ENCODE measurements at regions not wholly inside any gene's neighbourhood (a gene's known extent, or its start where the extent isn't known, plus 50 kb on each side); places are given as distances from the start of the nearest gene placed in this dataset.

DNA sequence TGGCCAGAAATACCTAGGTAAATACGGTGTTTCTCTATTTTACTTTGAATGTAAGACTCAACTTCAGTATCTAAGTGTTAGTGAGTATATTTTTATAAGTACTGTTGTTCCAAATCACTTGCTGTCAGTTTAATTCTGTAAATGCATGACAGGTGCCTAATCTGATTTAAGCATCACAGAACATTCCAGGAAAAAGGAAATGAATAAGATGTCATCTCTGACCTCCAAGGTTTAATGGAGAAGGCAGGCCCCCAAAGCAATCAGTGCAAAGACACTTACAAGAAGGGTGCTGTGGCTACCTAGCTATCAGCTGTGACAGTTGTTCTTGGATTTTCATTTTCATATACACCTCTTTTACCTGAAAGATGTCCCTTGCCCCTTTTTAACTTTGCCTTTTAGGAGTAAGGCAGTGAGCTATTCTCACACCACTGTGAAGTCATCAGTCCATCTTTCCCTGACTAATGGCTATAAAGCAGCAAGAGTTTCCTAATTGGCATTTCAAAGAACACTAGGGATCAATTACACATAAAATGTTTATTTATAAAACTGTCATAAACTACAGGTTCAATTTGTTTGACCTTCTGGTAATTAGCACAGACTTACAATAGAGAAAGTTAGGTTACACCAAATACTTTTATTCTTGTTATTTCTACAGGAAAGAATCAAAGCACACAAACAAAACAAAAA is 427.6 kb downstream of the SPRY2 start:
- Histone ChIP-seq H3K27me3 (ENCODE audit: insufficient read depth) (no peaks in the 10 kb centered on the region), H4K20me1 (replicated peaks; ENCODE audit: insufficient read depth) (no peaks in the 10 kb centered on the region), H3K4me1 (ENCODE audit: insufficient read depth) (peaks cover 8% of the 10 kb centered on the region), H3K36me3 (ENCODE audit: insufficient read depth) (no peaks in the 10 kb centered on the region), H3K9me2 (ENCODE audit: insufficient read depth) (no peaks in the 10 kb centered on the region), H3K79me2 (replicated peaks; ENCODE audit: insufficient read depth) (no peaks in the 10 kb centered on the region), H3K27ac (ENCODE audit: low read depth) (no peak overlapping the region), H3K4me2 (0 out of 2 replicates have a peak overlapping the region, but pooled peaks have one; percentile 24), H2AFZ (no peak overlapping the region), H3F3A (replicated peaks; ENCODE audit: low read depth) (no peaks in the 10 kb centered on the region), H3K4me3 (no peak overlapping the region)
- DNase-seq (ENCODE audit: low spot score), result no peak
- ATAC-seq, result no peak
- H3K27me3 Mint-ChIP-seq (ENCODE audit: insufficient read depth, low read depth, poor library complexity), result no peaks in the 10 kb centered on the region
- H3K9me3 Mint-ChIP-seq, result no peaks in the 10 kb centered on the region; the same call in 2 of the 3 replicates
- H3K4me3 Mint-ChIP-seq, result no peak overlapping the region
- TF ChIP-seq EZH2 (IDR thresholded peaks at IDR 0.05; ENCODE audit: low read depth, unreplicated experiment) (no peak), NANOG (IDR thresholded peaks at IDR 0.05; ENCODE audit: borderline replicate concordance) (no peak), STAT1 (IDR thresholded peaks at IDR 0.05; ENCODE audit: unreplicated experiment) (no peak), CREB1 (CRISPR knock-in tag; IDR thresholded peaks at IDR 0.05; ENCODE audit: low read depth) (no peak), POLR2AphosphoS5 (IDR thresholded peaks at IDR 0.05; ENCODE audit: low read depth) (no peak), ZNF331 (CRISPR knock-in tag; IDR thresholded peaks at IDR 0.05; ENCODE audit: low read depth) (no peak), ZNF114 (CRISPR knock-in tag; IDR thresholded peaks at IDR 0.05) (no peak), EZH2phosphoT487 (IDR thresholded peaks at IDR 0.05; ENCODE audit: unreplicated experiment) (no peak), JUNB (IDR thresholded peaks at IDR 0.05; ENCODE audit: unreplicated experiment) (no peak)
- TF ChIP-seq, protein P1, sequence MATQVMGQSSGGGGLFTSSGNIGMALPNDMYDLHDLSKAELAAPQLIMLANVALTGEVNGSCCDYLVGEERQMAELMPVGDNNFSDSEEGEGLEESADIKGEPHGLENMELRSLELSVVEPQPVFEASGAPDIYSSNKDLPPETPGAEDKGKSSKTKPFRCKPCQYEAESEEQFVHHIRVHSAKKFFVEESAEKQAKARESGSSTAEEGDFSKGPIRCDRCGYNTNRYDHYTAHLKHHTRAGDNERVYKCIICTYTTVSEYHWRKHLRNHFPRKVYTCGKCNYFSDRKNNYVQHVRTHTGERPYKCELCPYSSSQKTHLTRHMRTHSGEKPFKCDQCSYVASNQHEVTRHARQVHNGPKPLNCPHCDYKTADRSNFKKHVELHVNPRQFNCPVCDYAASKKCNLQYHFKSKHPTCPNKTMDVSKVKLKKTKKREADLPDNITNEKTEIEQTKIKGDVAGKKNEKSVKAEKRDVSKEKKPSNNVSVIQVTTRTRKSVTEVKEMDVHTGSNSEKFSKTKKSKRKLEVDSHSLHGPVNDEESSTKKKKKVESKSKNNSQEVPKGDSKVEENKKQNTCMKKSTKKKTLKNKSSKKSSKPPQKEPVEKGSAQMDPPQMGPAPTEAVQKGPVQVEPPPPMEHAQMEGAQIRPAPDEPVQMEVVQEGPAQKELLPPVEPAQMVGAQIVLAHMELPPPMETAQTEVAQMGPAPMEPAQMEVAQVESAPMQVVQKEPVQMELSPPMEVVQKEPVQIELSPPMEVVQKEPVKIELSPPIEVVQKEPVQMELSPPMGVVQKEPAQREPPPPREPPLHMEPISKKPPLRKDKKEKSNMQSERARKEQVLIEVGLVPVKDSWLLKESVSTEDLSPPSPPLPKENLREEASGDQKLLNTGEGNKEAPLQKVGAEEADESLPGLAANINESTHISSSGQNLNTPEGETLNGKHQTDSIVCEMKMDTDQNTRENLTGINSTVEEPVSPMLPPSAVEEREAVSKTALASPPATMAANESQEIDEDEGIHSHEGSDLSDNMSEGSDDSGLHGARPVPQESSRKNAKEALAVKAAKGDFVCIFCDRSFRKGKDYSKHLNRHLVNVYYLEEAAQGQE (IDR thresholded peaks at IDR 0.05; ENCODE audit: unreplicated experiment), result no peak
- TF ChIP-seq, protein P2, sequence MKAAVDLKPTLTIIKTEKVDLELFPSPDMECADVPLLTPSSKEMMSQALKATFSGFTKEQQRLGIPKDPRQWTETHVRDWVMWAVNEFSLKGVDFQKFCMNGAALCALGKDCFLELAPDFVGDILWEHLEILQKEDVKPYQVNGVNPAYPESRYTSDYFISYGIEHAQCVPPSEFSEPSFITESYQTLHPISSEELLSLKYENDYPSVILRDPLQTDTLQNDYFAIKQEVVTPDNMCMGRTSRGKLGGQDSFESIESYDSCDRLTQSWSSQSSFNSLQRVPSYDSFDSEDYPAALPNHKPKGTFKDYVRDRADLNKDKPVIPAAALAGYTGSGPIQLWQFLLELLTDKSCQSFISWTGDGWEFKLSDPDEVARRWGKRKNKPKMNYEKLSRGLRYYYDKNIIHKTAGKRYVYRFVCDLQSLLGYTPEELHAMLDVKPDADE (IDR thresholded peaks at IDR 0.05), result no peak
- TF ChIP-seq, protein P3, sequence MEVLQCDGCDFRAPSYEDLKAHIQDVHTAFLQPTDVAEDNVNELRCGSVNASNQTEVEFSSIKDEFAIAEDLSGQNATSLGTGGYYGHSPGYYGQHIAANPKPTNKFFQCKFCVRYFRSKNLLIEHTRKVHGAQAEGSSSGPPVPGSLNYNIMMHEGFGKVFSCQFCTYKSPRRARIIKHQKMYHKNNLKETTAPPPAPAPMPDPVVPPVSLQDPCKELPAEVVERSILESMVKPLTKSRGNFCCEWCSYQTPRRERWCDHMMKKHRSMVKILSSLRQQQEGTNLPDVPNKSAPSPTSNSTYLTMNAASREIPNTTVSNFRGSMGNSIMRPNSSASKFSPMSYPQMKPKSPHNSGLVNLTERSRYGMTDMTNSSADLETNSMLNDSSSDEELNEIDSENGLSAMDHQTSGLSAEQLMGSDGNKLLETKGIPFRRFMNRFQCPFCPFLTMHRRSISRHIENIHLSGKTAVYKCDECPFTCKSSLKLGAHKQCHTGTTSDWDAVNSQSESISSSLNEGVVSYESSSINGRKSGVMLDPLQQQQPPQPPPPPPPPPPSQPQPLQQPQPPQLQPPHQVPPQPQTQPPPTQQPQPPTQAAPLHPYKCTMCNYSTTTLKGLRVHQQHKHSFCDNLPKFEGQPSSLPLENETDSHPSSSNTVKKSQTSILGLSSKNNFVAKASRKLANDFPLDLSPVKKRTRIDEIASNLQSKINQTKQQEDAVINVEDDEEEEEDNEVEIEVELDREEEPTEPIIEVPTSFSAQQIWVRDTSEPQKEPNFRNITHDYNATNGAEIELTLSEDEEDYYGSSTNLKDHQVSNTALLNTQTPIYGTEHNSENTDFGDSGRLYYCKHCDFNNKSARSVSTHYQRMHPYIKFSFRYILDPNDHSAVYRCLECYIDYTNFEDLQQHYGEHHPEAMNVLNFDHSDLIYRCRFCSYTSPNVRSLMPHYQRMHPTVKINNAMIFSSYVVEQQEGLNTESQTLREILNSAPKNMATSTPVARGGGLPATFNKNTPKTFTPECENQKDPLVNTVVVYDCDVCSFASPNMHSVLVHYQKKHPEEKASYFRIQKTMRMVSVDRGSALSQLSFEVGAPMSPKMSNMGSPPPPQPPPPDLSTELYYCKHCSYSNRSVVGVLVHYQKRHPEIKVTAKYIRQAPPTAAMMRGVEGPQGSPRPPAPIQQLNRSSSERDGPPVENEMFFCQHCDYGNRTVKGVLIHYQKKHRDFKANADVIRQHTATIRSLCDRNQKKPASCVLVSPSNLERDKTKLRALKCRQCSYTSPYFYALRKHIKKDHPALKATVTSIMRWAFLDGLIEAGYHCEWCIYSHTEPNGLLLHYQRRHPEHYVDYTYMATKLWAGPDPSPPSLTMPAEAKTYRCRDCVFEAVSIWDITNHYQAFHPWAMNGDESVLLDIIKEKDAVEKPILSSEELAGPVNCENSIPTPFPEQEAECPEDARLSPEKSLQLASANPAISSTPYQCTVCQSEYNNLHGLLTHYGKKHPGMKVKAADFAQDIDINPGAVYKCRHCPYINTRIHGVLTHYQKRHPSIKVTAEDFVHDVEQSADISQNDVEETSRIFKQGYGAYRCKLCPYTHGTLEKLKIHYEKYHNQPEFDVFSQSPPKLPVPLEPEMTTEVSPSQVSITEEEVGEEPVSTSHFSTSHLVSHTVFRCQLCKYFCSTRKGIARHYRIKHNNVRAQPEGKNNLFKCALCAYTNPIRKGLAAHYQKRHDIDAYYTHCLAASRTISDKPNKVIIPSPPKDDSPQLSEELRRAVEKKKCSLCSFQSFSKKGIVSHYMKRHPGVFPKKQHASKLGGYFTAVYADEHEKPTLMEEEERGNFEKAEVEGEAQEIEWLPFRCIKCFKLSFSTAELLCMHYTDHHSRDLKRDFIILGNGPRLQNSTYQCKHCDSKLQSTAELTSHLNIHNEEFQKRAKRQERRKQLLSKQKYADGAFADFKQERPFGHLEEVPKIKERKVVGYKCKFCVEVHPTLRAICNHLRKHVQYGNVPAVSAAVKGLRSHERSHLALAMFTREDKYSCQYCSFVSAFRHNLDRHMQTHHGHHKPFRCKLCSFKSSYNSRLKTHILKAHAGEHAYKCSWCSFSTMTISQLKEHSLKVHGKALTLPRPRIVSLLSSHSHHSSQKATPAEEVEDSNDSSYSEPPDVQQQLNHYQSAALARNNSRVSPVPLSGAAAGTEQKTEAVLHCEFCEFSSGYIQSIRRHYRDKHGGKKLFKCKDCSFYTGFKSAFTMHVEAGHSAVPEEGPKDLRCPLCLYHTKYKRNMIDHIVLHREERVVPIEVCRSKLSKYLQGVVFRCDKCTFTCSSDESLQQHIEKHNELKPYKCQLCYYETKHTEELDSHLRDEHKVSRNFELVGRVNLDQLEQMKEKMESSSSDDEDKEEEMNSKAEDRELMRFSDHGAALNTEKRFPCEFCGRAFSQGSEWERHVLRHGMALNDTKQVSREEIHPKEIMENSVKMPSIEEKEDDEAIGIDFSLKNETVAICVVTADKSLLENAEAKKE (CRISPR knock-in tag; IDR thresholded peaks at IDR 0.05), result no peak
- TF ChIP-seq, protein P4, sequence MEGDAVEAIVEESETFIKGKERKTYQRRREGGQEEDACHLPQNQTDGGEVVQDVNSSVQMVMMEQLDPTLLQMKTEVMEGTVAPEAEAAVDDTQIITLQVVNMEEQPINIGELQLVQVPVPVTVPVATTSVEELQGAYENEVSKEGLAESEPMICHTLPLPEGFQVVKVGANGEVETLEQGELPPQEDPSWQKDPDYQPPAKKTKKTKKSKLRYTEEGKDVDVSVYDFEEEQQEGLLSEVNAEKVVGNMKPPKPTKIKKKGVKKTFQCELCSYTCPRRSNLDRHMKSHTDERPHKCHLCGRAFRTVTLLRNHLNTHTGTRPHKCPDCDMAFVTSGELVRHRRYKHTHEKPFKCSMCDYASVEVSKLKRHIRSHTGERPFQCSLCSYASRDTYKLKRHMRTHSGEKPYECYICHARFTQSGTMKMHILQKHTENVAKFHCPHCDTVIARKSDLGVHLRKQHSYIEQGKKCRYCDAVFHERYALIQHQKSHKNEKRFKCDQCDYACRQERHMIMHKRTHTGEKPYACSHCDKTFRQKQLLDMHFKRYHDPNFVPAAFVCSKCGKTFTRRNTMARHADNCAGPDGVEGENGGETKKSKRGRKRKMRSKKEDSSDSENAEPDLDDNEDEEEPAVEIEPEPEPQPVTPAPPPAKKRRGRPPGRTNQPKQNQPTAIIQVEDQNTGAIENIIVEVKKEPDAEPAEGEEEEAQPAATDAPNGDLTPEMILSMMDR (conservative IDR thresholded peaks at IDR 0.05; ENCODE audit: low read depth in 2 of 2), result no peak
- H3K27ac Mint-ChIP-seq, result no peak overlapping the region
- H3K4me1 Mint-ChIP-seq, result peaks cover 21% of the 10 kb centered on the region
- no peaks in the 10 kb centered on the region for H3K36me3 Mint-ChIP-seq (ENCODE audit: low read depth)

Measured in GM23338 (cell line).